ENCODE measurements at regions not wholly inside any gene's neighbourhood (a gene's known extent, or its start where the extent isn't known, plus 50 kb on each side); places are given as distances from the start of the nearest gene placed in this dataset.

DNA sequence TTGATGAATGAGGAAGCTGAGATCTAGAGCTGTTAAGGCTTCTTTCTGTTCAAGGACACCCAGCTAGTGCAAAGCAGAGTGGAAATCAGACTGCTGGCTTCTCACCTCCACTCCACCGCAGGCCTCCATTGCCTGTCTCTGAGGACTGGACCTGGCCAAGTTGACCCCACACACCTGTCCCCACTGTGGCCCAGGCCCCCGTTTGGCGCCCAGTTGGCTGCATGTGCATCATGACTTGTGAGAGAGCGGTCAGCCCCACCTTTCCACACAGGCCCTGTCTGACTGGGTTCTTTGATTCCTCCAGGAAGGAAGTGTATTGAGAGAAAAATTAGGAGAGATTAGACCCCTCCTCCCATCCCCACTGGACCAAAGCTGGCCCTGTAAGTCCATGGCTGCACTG, 206.3 kb upstream of the TLE3 start:
- TF ChIP-seq ZNF239 (CRISPR knock-in tag; IDR thresholded peaks at IDR 0.05), result no peak
- no peak for TF ChIP-seq DIDO1 (tag; IDR thresholded peaks at IDR 0.05; ENCODE audit: low read depth)
- TF ChIP-seq, protein P1, sequence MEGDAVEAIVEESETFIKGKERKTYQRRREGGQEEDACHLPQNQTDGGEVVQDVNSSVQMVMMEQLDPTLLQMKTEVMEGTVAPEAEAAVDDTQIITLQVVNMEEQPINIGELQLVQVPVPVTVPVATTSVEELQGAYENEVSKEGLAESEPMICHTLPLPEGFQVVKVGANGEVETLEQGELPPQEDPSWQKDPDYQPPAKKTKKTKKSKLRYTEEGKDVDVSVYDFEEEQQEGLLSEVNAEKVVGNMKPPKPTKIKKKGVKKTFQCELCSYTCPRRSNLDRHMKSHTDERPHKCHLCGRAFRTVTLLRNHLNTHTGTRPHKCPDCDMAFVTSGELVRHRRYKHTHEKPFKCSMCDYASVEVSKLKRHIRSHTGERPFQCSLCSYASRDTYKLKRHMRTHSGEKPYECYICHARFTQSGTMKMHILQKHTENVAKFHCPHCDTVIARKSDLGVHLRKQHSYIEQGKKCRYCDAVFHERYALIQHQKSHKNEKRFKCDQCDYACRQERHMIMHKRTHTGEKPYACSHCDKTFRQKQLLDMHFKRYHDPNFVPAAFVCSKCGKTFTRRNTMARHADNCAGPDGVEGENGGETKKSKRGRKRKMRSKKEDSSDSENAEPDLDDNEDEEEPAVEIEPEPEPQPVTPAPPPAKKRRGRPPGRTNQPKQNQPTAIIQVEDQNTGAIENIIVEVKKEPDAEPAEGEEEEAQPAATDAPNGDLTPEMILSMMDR (IDR thresholded peaks at IDR 0.05 in 2 of 3, conservative IDR thresholded peaks at IDR 0.05 in 1 of 3; ENCODE audit: insufficient read depth in 2 of 3, low read depth in 1 of 3, low read length in 3 of 3), result no peak
- TF ChIP-seq GABPA (tag; conservative IDR thresholded peaks at IDR 0.05; ENCODE audit: low read depth), result no peak
- no peak for TF ChIP-seq ZNF274 (IDR thresholded peaks at IDR 0.05; ENCODE audit: borderline replicate concordance, low read depth, low read length)
- no peak for TF ChIP-seq ZNF696 (CRISPR knock-in tag; conservative IDR thresholded peaks at IDR 0.05)
- TF ChIP-seq, protein P2, sequence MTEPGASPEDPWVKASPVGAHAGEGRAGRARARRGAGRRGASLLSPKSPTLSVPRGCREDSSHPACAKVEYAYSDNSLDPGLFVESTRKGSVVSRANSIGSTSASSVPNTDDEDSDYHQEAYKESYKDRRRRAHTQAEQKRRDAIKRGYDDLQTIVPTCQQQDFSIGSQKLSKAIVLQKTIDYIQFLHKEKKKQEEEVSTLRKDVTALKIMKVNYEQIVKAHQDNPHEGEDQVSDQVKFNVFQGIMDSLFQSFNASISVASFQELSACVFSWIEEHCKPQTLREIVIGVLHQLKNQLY (CRISPR knock-in tag; conservative IDR thresholded peaks at IDR 0.05), result no peak
